GM20431 (cell line): ENCODE measurements at regions not wholly inside any gene's neighbourhood (a gene's known extent, or its start where the extent isn't known, plus 50 kb on each side); places are given as distances from the start of the nearest gene placed in this dataset.
"Not testable (repeated sequence)": the region's sequence is repeated elsewhere in the genome, so short reads cannot be mapped to it uniquely, and the experiment has no call there.

Experiments
- in situ Hi-C: fragments of 300-500 bp; cut with MseI, MboI; formaldehyde crosslinking; loops from one replicate; pipeline ENCODE4 v1.15.0; 2020; ENCODE audit warnings: low sequenced_read_pairs; ENCODE audit not compliant: unreplicated experiment

GRCh38 chr14:71165121-71166031 is 258.1 kb downstream of the PCNX1 start:
- in situ Hi-C loops, result no loop called here

- in situ Hi-C loops, result no loop called here
These were observed 259.1 kb downstream of the PCNX1 start for GRCh38 chr14:71166180-71166837.

- in situ Hi-C loops, result not testable (repeated sequence)
These were observed 260.2 kb downstream of the PCNX1 start for GRCh38 chr14:71167325-71167950.

- in situ Hi-C loops, result not testable (repeated sequence)
These were observed 260.9 kb downstream of the PCNX1 start for GRCh38 chr14:71168161-71168560.

- in situ Hi-C loops, result no loop called here
These were observed 261.5 kb downstream of the PCNX1 start for GRCh38 chr14:71168564-71169427.

- in situ Hi-C loops, result no loop called here
These were observed 262.6 kb downstream of the PCNX1 start for GRCh38 chr14:71169861-71170260.

- in situ Hi-C loops, result no loop called here
These were observed 268.2 kb downstream of the PCNX1 start for GRCh38 chr14:71175491-71175890.

- in situ Hi-C loops, result no loop called here
These were observed 271.8 kb downstream of the PCNX1 start for GRCh38 chr14:71179066-71179465.

GRCh38 chr14:71180397-71180796 is 273.1 kb downstream of the PCNX1 start:
- in situ Hi-C loops, result no loop called here

- in situ Hi-C loops, result no loop called here
These were observed 274.1 kb downstream of the PCNX1 start for GRCh38 chr14:71181215-71182003.

GRCh38 chr14:71183876-71184689 is 276.8 kb downstream of the PCNX1 start:
- in situ Hi-C loops, result no loop called here

- in situ Hi-C loops, result no loop called here
These were observed 278.4 kb downstream of the PCNX1 start for GRCh38 chr14:71185637-71186036.

GRCh38 chr14:71187633-71188356 is 280.5 kb downstream of the PCNX1 start:
- in situ Hi-C loops, result no loop called here

- in situ Hi-C loops, result no loop called here
These were observed 283.6 kb downstream of the PCNX1 start for GRCh38 chr14:71190770-71191374.

- in situ Hi-C loops, result no loop called here
These were observed 286.4 kb downstream of the PCNX1 start for GRCh38 chr14:71193663-71194062.

- in situ Hi-C loops, result no loop called here
These were observed 287.0 kb downstream of the PCNX1 start for GRCh38 chr14:71194251-71194650.

GRCh38 chr14:71196921-71197320 is 289.7 kb downstream of the PCNX1 start:
- in situ Hi-C loops, result no loop called here
